NCI-H524 treated with DMSO at 0.1 percent for 48 hours (cell line): ENCODE measurements at regions not wholly inside any gene's neighbourhood (a gene's known extent, or its start where the extent isn't known, plus 50 kb on each side); places are given as distances from the start of the nearest gene placed in this dataset.

ENCODE experiments used
- DNase-seq: peaks from one replicate; lab custom pipeline; 2025; lab: John Stamatoyannopoulos, UW

DNA sequence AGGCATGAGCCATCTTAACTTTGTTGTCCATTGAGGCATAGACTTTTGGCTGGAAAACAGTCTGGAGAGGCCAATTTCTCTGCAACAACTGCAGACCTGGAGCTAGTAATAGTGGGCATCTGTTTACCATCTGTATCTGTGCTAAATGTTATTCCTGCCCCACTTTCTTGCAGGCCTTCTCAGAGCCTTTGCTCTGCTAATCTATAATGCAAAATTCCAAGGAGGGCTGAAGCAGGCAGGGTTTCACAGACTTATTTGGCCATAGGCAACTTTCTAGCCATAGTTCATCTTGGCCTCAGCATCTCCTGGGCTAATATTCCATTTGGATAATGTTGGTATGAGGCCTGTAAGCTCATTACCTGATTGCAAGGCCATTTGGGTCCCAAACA, 124.5 kb upstream of the CSF3R start:
- no peak for DNase-seq

GRCh38 chr1:36606641-36607262, 124.0 kb upstream of the CSF3R start:
- no peak for DNase-seq

DNA sequence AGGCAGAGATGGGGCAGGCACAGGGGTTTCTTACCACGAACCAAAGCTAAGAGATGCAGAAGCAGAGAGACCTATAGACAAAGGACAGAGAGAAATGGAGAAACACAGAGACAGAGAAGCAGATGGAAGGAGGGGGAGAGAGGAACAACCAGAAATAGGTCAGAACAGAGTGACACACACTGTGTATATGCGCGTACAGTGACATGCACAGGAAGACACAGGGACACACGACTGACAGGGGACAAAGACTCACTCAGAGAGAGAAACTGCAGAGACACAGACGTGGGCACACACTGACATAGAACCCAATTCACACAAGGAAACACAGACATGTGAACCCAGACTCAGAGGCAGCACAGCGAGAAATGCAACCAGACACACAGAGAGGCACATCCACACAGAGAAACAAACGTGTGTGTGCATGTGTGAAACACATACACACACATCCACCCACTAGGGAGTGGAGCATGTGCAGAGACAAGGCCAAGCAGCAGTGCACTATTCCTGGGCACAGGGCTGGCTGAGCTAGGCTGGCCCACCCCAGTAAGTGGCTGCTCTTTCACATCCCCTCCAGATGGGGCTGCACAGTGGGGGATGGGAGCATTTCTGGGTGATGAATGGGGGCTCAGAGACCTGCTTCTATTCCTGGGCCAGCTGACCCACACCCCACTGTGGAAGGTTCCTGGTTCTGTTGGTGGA, 123.4 kb upstream of the CSF3R start:
- DNase-seq: no peak

DNA sequence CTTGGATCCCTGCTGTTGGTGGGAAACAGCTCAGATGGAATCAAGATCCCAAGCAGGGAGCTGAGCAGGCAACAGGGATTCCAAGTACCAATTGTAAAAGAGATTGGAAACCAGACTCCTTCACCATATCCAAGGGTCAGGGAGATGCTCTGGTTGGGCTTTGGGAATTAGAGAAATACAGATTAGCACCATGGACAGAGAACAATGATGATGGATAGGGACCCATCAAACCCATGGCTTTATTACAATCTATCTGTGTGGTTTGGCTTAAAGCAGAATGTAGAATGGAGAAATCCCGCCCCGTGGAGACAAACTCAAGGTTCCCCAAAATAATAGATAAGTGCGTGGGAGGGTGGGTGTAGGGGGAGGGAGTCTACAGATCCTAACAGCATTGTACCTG, 120.7 kb upstream of the CSF3R start:
- no peak for DNase-seq

- DNase-seq: no peak
Measured at GRCh38 chr1:36602184-36602583, 119.5 kb upstream of the CSF3R start.

DNA sequence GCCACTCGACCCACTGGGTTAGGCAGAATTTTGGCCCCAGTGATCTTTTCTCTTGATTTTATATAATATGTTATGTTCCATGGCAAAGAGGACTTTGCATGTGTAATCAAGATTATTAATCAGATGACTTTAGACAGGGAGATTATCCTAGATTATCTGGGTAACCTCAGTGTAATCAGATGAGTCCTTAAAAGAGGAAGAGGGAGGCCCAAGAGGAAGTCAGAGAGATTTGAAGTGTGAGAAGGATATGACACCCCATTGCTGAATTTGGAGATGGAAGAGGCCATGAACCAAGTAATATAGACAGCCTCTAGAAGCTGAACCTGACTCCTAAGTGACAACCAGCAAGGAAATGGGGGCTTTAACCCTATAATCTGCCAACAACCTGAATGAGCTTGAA, 117.1 kb upstream of the CSF3R start:
- DNase-seq: no peak

DNA sequence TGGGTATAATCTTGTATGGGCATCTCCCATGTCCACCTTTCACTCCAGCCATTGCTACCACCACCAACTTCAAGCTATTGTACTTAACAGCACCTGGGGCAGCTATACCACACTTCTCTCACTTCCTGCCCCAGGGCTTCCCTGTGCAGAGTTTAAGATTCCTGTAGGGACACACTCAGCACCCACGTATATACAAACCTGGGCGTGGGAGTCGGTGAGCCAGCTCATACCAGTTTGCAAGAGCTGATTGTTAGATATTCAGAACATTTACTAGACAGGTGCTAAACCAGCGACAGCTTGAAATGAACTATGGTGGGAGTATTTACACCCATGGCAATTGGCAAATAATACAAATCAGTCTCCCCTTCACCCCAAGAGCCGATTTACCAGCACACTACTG, 114.8 kb upstream of the CSF3R start:
- no peak for DNase-seq

DNA sequence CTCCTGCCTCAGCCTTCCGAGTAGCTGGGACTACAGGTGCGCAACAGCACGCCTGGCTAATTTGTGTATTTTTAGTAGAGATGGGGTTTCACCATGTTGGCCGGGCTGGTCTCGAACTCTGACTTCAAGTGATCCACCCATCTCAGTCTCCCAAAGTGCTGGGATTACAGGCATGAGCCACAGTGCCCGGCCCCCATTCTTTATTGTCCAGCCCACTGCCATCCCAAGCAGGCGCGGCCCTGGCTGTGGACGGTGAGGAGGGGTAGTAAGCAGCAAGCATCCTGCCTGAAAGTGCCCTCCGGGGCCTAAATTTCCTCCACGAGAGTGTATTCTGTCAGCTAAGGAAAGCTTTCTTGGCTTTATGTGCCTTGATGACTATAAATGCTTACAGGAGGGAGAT, 113.2 kb upstream of the CSF3R start:
- DNase-seq: no peak

DNA sequence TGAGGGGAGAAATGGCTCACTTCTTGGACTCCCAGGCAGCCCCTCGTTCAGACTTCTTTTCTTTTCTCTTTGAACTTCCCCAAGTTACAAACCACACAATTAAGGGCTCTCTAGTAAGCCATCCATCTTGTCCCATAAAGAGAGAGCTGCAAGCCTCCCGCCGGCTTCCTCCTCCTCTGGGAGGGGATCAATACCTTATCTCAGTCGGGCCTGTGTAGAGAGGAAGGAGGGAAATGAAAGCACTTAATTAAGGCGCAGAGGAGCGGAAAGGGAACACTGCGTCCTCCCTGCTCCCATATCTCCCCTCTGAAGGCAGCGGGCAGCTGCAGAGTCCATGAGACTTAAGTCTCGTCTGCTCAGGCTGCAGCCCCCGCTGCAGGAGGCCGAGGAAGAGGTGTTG, 112.6 kb upstream of the CSF3R start:
- no peak for DNase-seq

- no peak for DNase-seq
Measured at GRCh38 chr1:36594023-36594422, 111.3 kb upstream of the CSF3R start.

GRCh38 chr1:36591278-36591677, 108.6 kb upstream of the CSF3R start:
- DNase-seq: no peak

- DNase-seq: no peak
Measured at GRCh38 chr1:36590771-36591170, 108.1 kb upstream of the CSF3R start.

DNA sequence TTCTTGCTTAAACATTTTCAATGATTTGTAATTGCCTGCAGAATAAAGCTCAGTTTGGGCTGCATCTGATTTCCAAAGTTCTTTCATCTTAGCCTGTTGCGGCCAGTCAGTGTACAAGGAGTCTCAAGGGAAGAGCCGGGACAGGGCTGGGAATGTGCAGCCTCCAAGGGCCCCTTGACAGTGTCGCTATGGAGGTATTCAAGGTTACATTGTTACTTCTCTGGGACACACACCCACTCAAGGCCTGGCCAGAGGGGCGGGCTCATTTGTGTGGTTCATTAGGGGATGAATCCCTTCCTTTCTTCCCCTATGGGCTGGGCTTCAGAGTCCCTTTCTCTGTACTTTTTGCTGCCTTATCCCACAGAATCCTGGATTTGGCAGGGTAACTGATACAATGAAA, 107.6 kb upstream of the CSF3R start:
- DNase-seq: no peak

DNA sequence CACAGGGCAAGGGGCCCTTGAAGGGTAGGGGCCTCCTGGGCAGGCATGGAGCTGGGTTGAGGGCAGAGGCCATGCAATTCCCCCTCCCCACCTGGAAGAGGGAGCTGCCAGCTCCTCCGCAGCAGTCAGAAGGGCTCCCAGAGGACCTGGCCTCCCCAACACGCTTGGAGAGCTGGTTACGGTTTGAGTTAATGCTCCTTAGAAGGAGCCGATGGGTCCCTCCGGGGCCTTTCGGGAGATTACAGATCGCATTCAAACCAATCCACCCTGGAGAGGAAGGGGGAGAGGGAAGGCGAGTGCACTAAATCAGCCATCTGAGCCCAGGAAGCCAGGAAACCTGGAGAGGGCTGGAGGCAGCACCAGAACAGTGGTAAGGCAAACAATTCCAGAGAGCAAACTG, 106.3 kb upstream of the CSF3R start:
- no peak for DNase-seq

GRCh38 chr1:36585569-36586548, 103.1 kb upstream of the CSF3R start:
- no peak for DNase-seq

DNA sequence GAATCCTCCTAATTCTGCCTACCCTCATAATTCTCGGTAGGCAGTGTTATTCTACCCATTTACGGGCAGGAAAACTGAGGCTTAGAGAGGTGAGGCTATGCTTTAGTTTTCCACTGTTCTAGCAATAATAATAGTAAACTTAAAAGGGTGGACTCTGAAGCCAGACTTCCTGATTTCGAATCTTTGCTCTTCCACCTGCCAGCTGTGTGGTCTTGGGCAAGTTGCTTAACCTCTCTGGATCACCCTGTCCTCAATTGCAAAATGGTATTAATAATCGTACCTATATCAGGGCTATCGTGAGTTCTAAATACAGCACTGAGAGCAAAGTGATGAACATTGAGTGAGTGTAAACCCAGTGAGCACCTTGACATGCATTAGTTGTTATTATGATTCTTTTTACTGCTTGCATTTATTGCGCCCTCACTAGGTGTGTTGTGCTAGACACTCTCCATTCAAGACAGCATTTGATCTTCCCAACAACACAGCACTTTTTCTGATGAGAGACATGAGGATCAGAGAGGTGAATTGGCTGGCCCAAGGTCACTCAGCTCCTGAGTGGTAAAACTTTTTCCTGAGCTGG, 102.3 kb upstream of the CSF3R start:
- no peak for DNase-seq

DNA sequence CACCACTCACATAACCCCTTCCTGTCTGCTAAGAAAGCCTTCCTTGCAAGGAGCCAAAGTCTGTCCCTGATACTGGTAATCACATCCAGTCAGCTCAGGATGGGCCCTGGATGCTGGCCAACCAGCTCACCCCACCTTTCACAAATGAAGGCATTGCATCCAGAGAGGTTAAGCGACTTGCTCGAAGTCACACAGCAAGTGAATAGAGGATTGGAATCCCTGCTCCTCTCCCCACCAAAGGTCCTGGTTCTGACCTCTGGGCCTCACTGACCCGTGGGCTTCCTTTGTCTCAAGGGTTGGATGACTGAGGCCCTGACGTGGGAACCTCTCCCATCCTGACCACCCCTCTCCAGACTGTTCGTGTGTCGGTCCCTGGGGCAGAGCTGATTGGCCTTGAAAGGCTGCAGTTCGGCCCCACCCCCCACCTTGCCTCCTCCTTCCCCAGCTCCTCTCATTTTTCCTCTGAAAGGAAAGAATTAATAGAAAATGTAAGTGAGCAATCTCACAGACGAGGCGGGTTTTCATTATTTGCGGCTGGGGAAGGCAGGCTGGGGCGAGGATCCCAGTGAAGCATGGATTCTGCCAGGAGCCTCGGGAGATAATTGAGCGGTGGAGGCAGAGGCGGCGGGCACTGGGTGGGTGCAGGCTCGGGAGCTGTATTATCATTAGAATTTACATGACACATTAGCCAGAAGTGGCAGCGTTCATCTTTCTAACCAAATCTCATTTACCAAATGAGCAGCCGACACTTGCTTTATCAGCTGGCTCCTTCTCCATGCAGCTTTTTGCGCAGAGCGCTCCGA, 101.5 kb upstream of the CSF3R start:
- no peak for DNase-seq

- no peak for DNase-seq
Measured at GRCh38 chr1:36583080-36583479, 100.4 kb upstream of the CSF3R start.

DNA sequence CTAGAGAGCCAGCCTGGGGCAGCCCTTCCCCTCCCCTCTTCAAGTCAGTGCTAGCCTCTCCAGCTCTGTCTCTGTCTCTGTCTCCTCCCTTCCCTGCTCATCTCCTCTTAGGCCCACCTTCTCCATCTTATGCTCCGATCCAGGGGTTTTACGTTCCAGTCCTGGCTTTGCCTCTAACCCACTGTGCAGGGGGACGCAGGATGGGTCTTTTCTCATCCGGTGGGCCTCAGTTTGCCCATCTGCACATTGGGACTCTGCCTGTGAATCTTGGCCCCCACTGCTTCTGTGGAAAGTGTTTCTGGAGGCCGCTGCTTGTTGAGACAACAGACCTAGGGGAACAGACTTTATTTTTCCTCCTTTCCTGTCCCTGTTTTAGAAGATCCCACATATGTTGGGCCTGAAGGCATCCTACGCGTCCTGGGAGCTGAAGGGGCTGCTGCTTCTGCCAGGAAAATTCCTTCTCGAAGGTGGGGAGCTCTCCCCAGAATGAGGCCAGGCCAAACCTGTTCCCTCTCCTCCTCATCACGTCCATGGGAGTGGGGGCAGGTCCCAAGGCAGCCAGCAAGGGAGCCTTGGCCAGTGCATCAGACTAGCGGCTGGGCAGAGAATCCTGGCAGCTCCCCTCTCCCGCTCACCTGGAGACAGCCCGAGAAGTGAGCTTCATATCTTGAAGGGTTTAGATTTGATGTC, 99.5 kb upstream of the CSF3R start:
- DNase-seq: no peak

DNA sequence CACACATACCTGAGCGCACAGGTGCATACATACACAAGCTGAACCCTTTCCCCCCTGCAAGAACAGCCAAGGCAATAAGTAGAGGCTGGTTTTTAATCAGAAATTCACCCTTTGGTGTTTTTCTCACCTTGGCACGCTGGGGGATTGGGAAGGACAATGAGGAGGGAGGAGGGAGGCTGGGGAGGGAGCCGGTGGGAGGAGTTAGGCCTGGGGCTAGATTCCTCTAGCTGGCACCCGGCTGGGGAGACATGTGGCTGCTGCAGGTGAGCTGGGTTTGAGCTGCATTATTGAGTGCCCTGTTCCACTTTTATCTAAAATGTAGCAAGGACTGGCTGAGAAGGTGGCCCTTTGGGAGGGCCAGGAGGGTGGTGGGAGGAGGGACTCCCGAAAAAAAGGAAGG, 97.8 kb upstream of the CSF3R start:
- no peak for DNase-seq

- DNase-seq: no peak
Measured at GRCh38 chr1:36579039-36579438, 96.3 kb upstream of the CSF3R start.
